H1 (cell line): ENCODE measurements at regions not wholly inside any gene's neighbourhood (a gene's known extent, or its start where the extent isn't known, plus 50 kb on each side); places are given as distances from the start of the nearest gene placed in this dataset.

Source experiments
- CTCF ChIA-PET: fragments of 300-600 bp; sonication (Branson Sonifier 250); formaldehyde crosslinking; loops from one replicate; lab custom pipeline; 2021; ENCODE audit not compliant: partially characterized antibody; lab: Charles Lee
- POLR2A ChIA-PET: fragments of 300-600 bp; sonication (Branson Sonifier 250); formaldehyde crosslinking; loops from one replicate; lab custom pipeline; 2021; ENCODE audit warnings: inconsistent platforms; ENCODE audit not compliant: partially characterized antibody; lab: Charles Lee
- DNase-seq, 2 experiments: peaks; one replicate each; pipeline versions ENCODE4 v3.0.0 to v3.0.0-alpha.2; 2010 to 2022; ENCODE audit warnings: low spot score in 2 of 2, low read depth in 1 of 2, mixed read lengths in 1 of 2
- FAIRE-seq: peaks from 2 replicates; lab custom pipeline; 2011; peaks lifted over from hg19 to GRCh38; lab: Jason Lieb, UNC
- H2AFZ ChIP-seq: 2 replicates; pipeline ENCODE4 v1.8.1; 2012; ENCODE audit warnings: low read length, inconsistent platforms
- H2AK5ac ChIP-seq: 2 replicates; pipeline ENCODE4 v1.6.1; 2013; ENCODE audit warnings: low read depth, low read length
- H2BK120ac ChIP-seq: replicated peaks from 2 replicates; pipeline ENCODE3; 2013; ENCODE audit warnings: low read depth, low read length, inconsistent platforms
- H2BK12ac ChIP-seq: 2 replicates; pipeline ENCODE4 v1.6.1; 2013; ENCODE audit warnings: low read depth, low read length
- H2BK15ac ChIP-seq: 2 replicates; pipeline ENCODE4 v1.6.1; 2013; ENCODE audit warnings: low read length
- H2BK20ac ChIP-seq: 2 replicates; pipeline ENCODE4 v1.6.1; 2013; ENCODE audit warnings: low read length
- H2BK5ac ChIP-seq: 2 replicates; pipeline ENCODE4 v1.6.1; 2013; ENCODE audit warnings: low read depth, low read length
- H3K14ac ChIP-seq: 2 replicates; pipeline ENCODE4 v1.6.1; 2013; ENCODE audit warnings: inconsistent platforms; ENCODE audit not compliant: insufficient read length
- H3K18ac ChIP-seq: 2 replicates; pipeline ENCODE4 v1.6.1; 2013; ENCODE audit warnings: low read length; ENCODE audit errors: extremely low read depth
- H3K23ac ChIP-seq: 2 replicates; pipeline ENCODE4 v1.6.1; 2013; ENCODE audit warnings: inconsistent platforms; ENCODE audit not compliant: insufficient read length
- H3K23me2 ChIP-seq: 2 replicates; pipeline ENCODE4 v1.6.1; 2013; ENCODE audit warnings: low read depth, low read length
- H3K27ac ChIP-seq: 2 replicates; pipeline ENCODE4 v1.6.1; 2011; ENCODE audit warnings: low read depth, low read length, inconsistent platforms
- H3K27me3 ChIP-seq, 4 experiments: replicated peaks in 1 of 4; 1 replicate in 1 of 4; 2 replicates in 3 of 4; pipeline versions ENCODE4 v1.6.1 to v1.8.1; 2011 to 2013; ENCODE audit warnings: low read length in 3 of 4, mild to moderate bottlenecking in 3 of 4, inconsistent platforms in 2 of 4, mixed read lengths in 2 of 4, moderate library complexity in 1 of 4; ENCODE audit not compliant: control insufficient read depth in 3 of 4, insufficient read depth in 3 of 4; ENCODE audit errors: extremely low read depth in 1 of 4
- H3K36me3 ChIP-seq, 4 experiments: 2 replicates each; pipeline versions ENCODE4 v1.6.1 to v1.8.1; 2011 to 2013; ENCODE audit warnings: mild to moderate bottlenecking in 4 of 4, low read length in 3 of 4, moderate library complexity in 2 of 4, control low read depth in 1 of 4, inconsistent platforms in 1 of 4; ENCODE audit not compliant: insufficient read depth in 4 of 4, control insufficient read depth in 2 of 4
- H3K4ac ChIP-seq: replicated peaks from 2 replicates; pipeline ENCODE3; 2013; ENCODE audit warnings: low read length, low read depth, mixed read lengths, inconsistent platforms; ENCODE audit not compliant: insufficient read length
- H3K4me1 ChIP-seq, 4 experiments: replicated peaks in 1 of 4; 1 replicate in 1 of 4; 2 replicates in 3 of 4; pipeline versions ENCODE4 v1.6.1 to v1.8.1; 2011 to 2013; ENCODE audit warnings: low read length in 3 of 4, inconsistent platforms in 2 of 4, mixed read lengths in 1 of 4; ENCODE audit not compliant: insufficient read depth in 4 of 4, control insufficient read depth in 3 of 4
- H3K4me2 ChIP-seq, 2 experiments: 2 replicates each; pipeline versions ENCODE4 v1.6.1 to v1.8.1; 2011 to 2013; ENCODE audit warnings: low read depth in 2 of 2, low read length in 2 of 2, control low read depth in 1 of 2, inconsistent platforms in 1 of 2, mild to moderate bottlenecking in 1 of 2; ENCODE audit not compliant: insufficient read depth in 1 of 2
- H3K4me3 ChIP-seq, 4 experiments: fragments of 200-600, 300-600 bp in 1 of 4; sonication (generic), shearing (Covaris generic), sonication (Bioruptor Twin) in 1 of 4; 2 replicates each; pipeline versions ENCODE4 v1.5.1 to v1.8.1; 2011 to 2016; ENCODE audit warnings: low read length in 4 of 4, low read depth in 3 of 4, control low read depth in 2 of 4, inconsistent platforms in 2 of 4, mild to moderate bottlenecking in 2 of 4, mixed read lengths in 1 of 4, moderate library complexity in 1 of 4; ENCODE audit not compliant: insufficient read depth in 2 of 4; ENCODE audit errors: extremely low read depth in 1 of 4
- H3K56ac ChIP-seq: replicated peaks from 2 replicates; pipeline ENCODE3; 2013; ENCODE audit warnings: low read depth, mild to moderate bottlenecking, mixed read lengths, low read length, inconsistent platforms; ENCODE audit not compliant: insufficient read length
- H3K79me1 ChIP-seq: 2 replicates; pipeline ENCODE4 v1.6.1; 2013; ENCODE audit warnings: low read depth, low read length, control low read depth
- H3K79me2 ChIP-seq, 2 experiments: 2 replicates each; pipeline versions ENCODE4 v1.6.1 to v1.8.1; 2012 to 2013; ENCODE audit warnings: low read length in 2 of 2, mild to moderate bottlenecking in 2 of 2, inconsistent platforms in 1 of 2; ENCODE audit not compliant: insufficient read depth in 2 of 2, control insufficient read depth in 1 of 2
- H3K9ac ChIP-seq, 4 experiments: replicated peaks in 1 of 4; 1 replicate in 1 of 4; 2 replicates in 3 of 4; pipeline versions ENCODE4 v1.6.1 to v1.8.1; 2011 to 2013; ENCODE audit warnings: low read depth in 3 of 4, low read length in 3 of 4, control low read depth in 2 of 4, mild to moderate bottlenecking in 2 of 4, moderate library complexity in 2 of 4, inconsistent platforms in 1 of 4; ENCODE audit errors: extremely low read depth in 1 of 4
- H3K9me3 ChIP-seq, 2 experiments: 2 replicates each; pipeline versions ENCODE4 v1.6.1 to v1.8.1; 2012 to 2013; ENCODE audit warnings: mild to moderate bottlenecking in 2 of 2, moderate library complexity in 2 of 2, control low read depth in 1 of 2, inconsistent platforms in 1 of 2, low read depth in 1 of 2, low read length in 1 of 2, mixed read lengths in 1 of 2; ENCODE audit not compliant: insufficient read depth in 2 of 2
- H4K20me1 ChIP-seq, 2 experiments: replicated peaks in 1 of 2; 2 replicates each; pipeline versions ENCODE3 to v1.8.1; 2011 to 2013; ENCODE audit warnings: inconsistent platforms in 2 of 2, low read length in 2 of 2, mild to moderate bottlenecking in 1 of 2; ENCODE audit not compliant: insufficient read depth in 2 of 2, control insufficient read depth in 1 of 2
- H4K5ac ChIP-seq: 2 replicates; pipeline ENCODE4 v1.6.1; 2013; ENCODE audit warnings: low read length, low read depth, mixed read lengths, inconsistent platforms; ENCODE audit not compliant: insufficient read length
- H4K8ac ChIP-seq: 2 replicates; pipeline ENCODE4 v1.8.0; 2013; ENCODE audit warnings: mild to moderate bottlenecking, moderate library complexity, low read length, inconsistent platforms; ENCODE audit not compliant: insufficient read depth; ENCODE audit errors: extremely low read depth
- H4K91ac ChIP-seq: replicated peaks from 2 replicates; pipeline ENCODE3; 2013; ENCODE audit warnings: low read length, mixed read lengths, inconsistent platforms; ENCODE audit not compliant: insufficient read length
- BCL11A ChIP-seq, 2 experiments: IDR thresholded peaks; one replicate each; pipeline ENCODE4 v1.6.1; 2011; ENCODE audit warnings: low read depth in 2 of 2, low read length in 2 of 2, mild to moderate bottlenecking in 2 of 2
- BRCA1 ChIP-seq: IDR thresholded peaks from 2 replicates; pipeline ENCODE4 v1.6.1; 2012; ENCODE audit warnings: low read depth, low read length, improper control_type of control experiment
- HDAC6 ChIP-seq: IDR thresholded peaks from one replicate; pipeline ENCODE4 v1.7.1; 2012; ENCODE audit warnings: low read depth, mild to moderate bottlenecking, inconsistent platforms, low read length, moderate library complexity
- KDM5A ChIP-seq: fragments of 200-600 bp; IDR thresholded peaks from 2 replicates; pipeline ENCODE4 v1.7.1; 2012; ENCODE audit warnings: mild to moderate bottlenecking, low read length, inconsistent platforms, mixed read lengths
- NRF1 ChIP-seq: IDR thresholded peaks from 2 replicates; pipeline ENCODE4 v1.6.1; 2011; ENCODE audit warnings: mild to moderate bottlenecking, low read depth, low read length, improper control_type of control experiment
- WGBS, 2 experiments: shearing (Covaris generic) in 1 of 2; methylation state at CpG; one replicate each; pipeline versions ENCODE4 v1.1.6 to v1.1.7; 2013 to 2015; ENCODE audit warnings: low lambda C conversion rate in 2 of 2, mixed read lengths in 2 of 2, inconsistent platforms in 1 of 2, low coverage in 1 of 2, missing lambda C conversion rate in 1 of 2; ENCODE audit not compliant: insufficient replicate concordance in 2 of 2, insufficient coverage in 1 of 2, insufficient read length in 1 of 2; ENCODE audit errors: extremely low coverage in 1 of 2, missing lambda C conversion rate in 1 of 2; 5-methylcytosine and 5-hydroxymethylcytosine counted together

DNA sequence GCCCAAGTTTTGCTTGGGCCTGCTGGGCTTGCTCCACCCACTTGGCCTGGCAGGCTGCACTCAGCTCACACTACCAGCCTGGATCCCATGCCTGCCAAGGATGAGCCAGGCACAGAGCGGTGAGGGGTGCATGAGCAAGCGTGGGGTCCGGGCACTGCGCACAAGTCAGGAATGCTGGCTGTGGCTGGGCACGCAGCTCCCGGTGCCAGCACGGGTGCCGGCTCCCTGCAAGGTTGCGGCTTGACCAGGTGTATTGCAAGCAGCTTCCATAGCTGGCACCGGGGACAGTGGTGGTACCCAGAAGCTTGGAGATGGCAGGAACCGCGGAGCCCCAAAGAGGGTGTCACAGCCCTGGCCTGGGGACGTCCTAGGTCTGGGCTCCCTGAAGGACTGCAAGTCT, 224.4 kb upstream of the NRIP1 start:
- Histone ChIP-seq H2BK120ac (no peak overlapping the region), H2BK15ac (no peak overlapping the region), H3K27me3 (no peaks in the 10 kb centered on the region), H2BK12ac (no peak overlapping the region; the same call in 1 of the 2 replicates), H3K4me2 (no peak overlapping the region), H3K9ac (no peak overlapping the region), H2AFZ (no peak overlapping the region), H4K91ac (no peak overlapping the region), H3K18ac (no peak overlapping the region), H2AK5ac (no peak overlapping the region), H2BK20ac (no peak overlapping the region), H3K4ac (no peak overlapping the region), H4K5ac (no peak overlapping the region), H3K27ac (no peak overlapping the region), H3K14ac (no peak overlapping the region), H3K9me3 (no peaks in the 10 kb centered on the region; a peak in 1 of 4 replicates), H4K8ac (no peak overlapping the region; the same call in 1 of the 2 replicates), H3K4me3 (no peak overlapping the region), H3K23me2 (no peaks in the 10 kb centered on the region), H3K79me1 (no peaks in the 10 kb centered on the region), H3K79me2 (no peaks in the 10 kb centered on the region), H2BK5ac (no peak overlapping the region), H3K56ac (no peak overlapping the region), H3K23ac (no peak overlapping the region), H3K36me3 (no peaks in the 10 kb centered on the region), H3K4me1 (peaks cover 0 to 4% (median 3%) of the 10 kb centered on the region in 4 experiments; a peak in 3 of 7 replicates), H4K20me1 (no peaks in the 10 kb centered on the region)
- FAIRE-seq: no peak
- TF ChIP-seq KDM5A (no peak), HDAC6 (no peak), NRF1 (no peak), BCL11A (IDR thresholded peaks at IDR 0.05; ENCODE audit: low read depth in 2 of 2, low read length in 2 of 2) (no peak), BRCA1 (no peak)
- ChIA-PET CTCF (interaction anchor here (0.6 to 2.0 kb wide), 5 partner anchors 12 to 1190 kb away, joined by 3 to 5 read pairs (median 3); no protein-coding TSS in a partner anchor), POLR2A (no interaction called here)
- no peak for DNase-seq
- WGBS, 2 experiments: 98% methylated on average over 12 of the region's 13 CpGs; no CpG with 5 or more reads in 1 of the 2 experiments
